ENCODE measurements at regions not wholly inside any gene's neighbourhood (a gene's known extent, or its start where the extent isn't known, plus 50 kb on each side); places are given as distances from the start of the nearest gene placed in this dataset.

GRCh38 chr10:44757551-44758205, 153.5 kb upstream of the TMEM72 start:
- no peak overlapping the region for H3K4me2 ChIP-seq (ENCODE audit: insufficient read depth, low read length)
- H3K4me1 ChIP-seq (ENCODE audit: insufficient read depth, low read length), result peaks cover 31% of the 10 kb centered on the region
- no peaks in the 10 kb centered on the region for H4K20me1 ChIP-seq (ENCODE audit: insufficient read depth, low read length)
- H3K36me3 ChIP-seq (ENCODE audit: insufficient read depth, low read length), result no peaks in the 10 kb centered on the region
- no peak for DNase-seq (ENCODE audit: insufficient read length, low spot score, missing footprints)
- H3K9me3 ChIP-seq (ENCODE audit: low read depth, low read length), result no peaks in the 10 kb centered on the region
- no peaks in the 10 kb centered on the region for H3K79me2 ChIP-seq (ENCODE audit: insufficient read depth, low read length)
- H2AFZ ChIP-seq (ENCODE audit: low read length), result no peak overlapping the region
- H3K27ac ChIP-seq (ENCODE audit: low read depth, low read length), result no peak overlapping the region
- no peak overlapping the region for H3K4me3 ChIP-seq (ENCODE audit: insufficient read depth, low read length)
- TF ChIP-seq CTCF (IDR thresholded peaks at IDR 0.05; ENCODE audit: extremely low read depth, low read depth, low read length), result no peak
- no peaks in the 10 kb centered on the region for H3K27me3 ChIP-seq (ENCODE audit: insufficient read depth, low read length)

GRCh38 chr10:44759122-44759521, 152.0 kb upstream of the TMEM72 start:
- DNase-seq (ENCODE audit: insufficient read length, low spot score, missing footprints), result no peak
- H3K4me1 ChIP-seq (ENCODE audit: insufficient read depth, low read length), result peaks cover 20% of the 10 kb centered on the region
- no peak overlapping the region for H3K4me3 ChIP-seq (ENCODE audit: insufficient read depth, low read length)
- no peak overlapping the region for H3K27ac ChIP-seq (ENCODE audit: low read depth, low read length)
- H2AFZ ChIP-seq (ENCODE audit: low read length), result no peak overlapping the region
- no peak overlapping the region for H3K4me2 ChIP-seq (ENCODE audit: insufficient read depth, low read length)
- H3K36me3 ChIP-seq (ENCODE audit: insufficient read depth, low read length), result no peaks in the 10 kb centered on the region
- H4K20me1 ChIP-seq (ENCODE audit: insufficient read depth, low read length), result no peaks in the 10 kb centered on the region
- no peaks in the 10 kb centered on the region for H3K9me3 ChIP-seq (ENCODE audit: low read depth, low read length)
- no peaks in the 10 kb centered on the region for H3K79me2 ChIP-seq (ENCODE audit: insufficient read depth, low read length)
- no peaks in the 10 kb centered on the region for H3K27me3 ChIP-seq (ENCODE audit: insufficient read depth, low read length)
- no peak for TF ChIP-seq CTCF (IDR thresholded peaks at IDR 0.05; ENCODE audit: extremely low read depth, low read depth, low read length)

GRCh38 chr10:44760513-44760912, 150.6 kb upstream of the TMEM72 start:
- no peaks in the 10 kb centered on the region for H3K79me2 ChIP-seq (ENCODE audit: insufficient read depth, low read length)
- DNase-seq (ENCODE audit: insufficient read length, low spot score, missing footprints), result no peak
- no peaks in the 10 kb centered on the region for H3K36me3 ChIP-seq (ENCODE audit: insufficient read depth, low read length)
- TF ChIP-seq CTCF (IDR thresholded peaks at IDR 0.05; ENCODE audit: extremely low read depth, low read depth, low read length), result no peak
- H3K27me3 ChIP-seq (ENCODE audit: insufficient read depth, low read length), result no peaks in the 10 kb centered on the region
- no peak overlapping the region for H3K27ac ChIP-seq (ENCODE audit: low read depth, low read length)
- H3K4me3 ChIP-seq (ENCODE audit: insufficient read depth, low read length), result no peak overlapping the region
- no peak overlapping the region for H3K4me2 ChIP-seq (ENCODE audit: insufficient read depth, low read length)
- H4K20me1 ChIP-seq (ENCODE audit: insufficient read depth, low read length), result no peaks in the 10 kb centered on the region
- H3K4me1 ChIP-seq (ENCODE audit: insufficient read depth, low read length), result peaks cover 18% of the 10 kb centered on the region
- H2AFZ ChIP-seq (ENCODE audit: low read length), result no peak overlapping the region
- no peaks in the 10 kb centered on the region for H3K9me3 ChIP-seq (ENCODE audit: low read depth, low read length)

GRCh38 chr10:44761076-44761475, 150.1 kb upstream of the TMEM72 start:
- Histone ChIP-seq H2AFZ (ENCODE audit: low read length) (no peak overlapping the region), H3K4me2 (ENCODE audit: insufficient read depth, low read length) (no peak overlapping the region), H3K27ac (ENCODE audit: low read depth, low read length) (no peak overlapping the region), H3K79me2 (ENCODE audit: insufficient read depth, low read length) (no peaks in the 10 kb centered on the region), H3K4me1 (ENCODE audit: insufficient read depth, low read length) (peaks cover 13% of the 10 kb centered on the region), H3K4me3 (ENCODE audit: insufficient read depth, low read length) (no peak overlapping the region), H4K20me1 (ENCODE audit: insufficient read depth, low read length) (no peaks in the 10 kb centered on the region), H3K36me3 (ENCODE audit: insufficient read depth, low read length) (no peaks in the 10 kb centered on the region), H3K27me3 (ENCODE audit: insufficient read depth, low read length) (no peaks in the 10 kb centered on the region), H3K9me3 (ENCODE audit: low read depth, low read length) (no peaks in the 10 kb centered on the region)
- no peak for TF ChIP-seq CTCF (IDR thresholded peaks at IDR 0.05; ENCODE audit: extremely low read depth, low read depth, low read length)
- DNase-seq (ENCODE audit: insufficient read length, low spot score, missing footprints), result no peak
